ENCODE measurements at regions not wholly inside any gene's neighbourhood (a gene's known extent, or its start where the extent isn't known, plus 50 kb on each side); places are given as distances from the start of the nearest gene placed in this dataset.

- no peak for DNase-seq (ENCODE audit: low read depth)
- TF ChIP-seq, protein P1, sequence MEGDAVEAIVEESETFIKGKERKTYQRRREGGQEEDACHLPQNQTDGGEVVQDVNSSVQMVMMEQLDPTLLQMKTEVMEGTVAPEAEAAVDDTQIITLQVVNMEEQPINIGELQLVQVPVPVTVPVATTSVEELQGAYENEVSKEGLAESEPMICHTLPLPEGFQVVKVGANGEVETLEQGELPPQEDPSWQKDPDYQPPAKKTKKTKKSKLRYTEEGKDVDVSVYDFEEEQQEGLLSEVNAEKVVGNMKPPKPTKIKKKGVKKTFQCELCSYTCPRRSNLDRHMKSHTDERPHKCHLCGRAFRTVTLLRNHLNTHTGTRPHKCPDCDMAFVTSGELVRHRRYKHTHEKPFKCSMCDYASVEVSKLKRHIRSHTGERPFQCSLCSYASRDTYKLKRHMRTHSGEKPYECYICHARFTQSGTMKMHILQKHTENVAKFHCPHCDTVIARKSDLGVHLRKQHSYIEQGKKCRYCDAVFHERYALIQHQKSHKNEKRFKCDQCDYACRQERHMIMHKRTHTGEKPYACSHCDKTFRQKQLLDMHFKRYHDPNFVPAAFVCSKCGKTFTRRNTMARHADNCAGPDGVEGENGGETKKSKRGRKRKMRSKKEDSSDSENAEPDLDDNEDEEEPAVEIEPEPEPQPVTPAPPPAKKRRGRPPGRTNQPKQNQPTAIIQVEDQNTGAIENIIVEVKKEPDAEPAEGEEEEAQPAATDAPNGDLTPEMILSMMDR (conservative IDR thresholded peaks at IDR 0.05; ENCODE audit: low read depth, low read length), result no peak
Measured at GRCh38 chr20:12394786-12395185, 477.1 kb downstream of the BTBD3 start.

GRCh38 chr20:12395353-12395752, 477.7 kb downstream of the BTBD3 start:
- DNase-seq (ENCODE audit: low read depth), result no peak
- TF ChIP-seq, protein P1 (conservative IDR thresholded peaks at IDR 0.05; ENCODE audit: low read depth, low read length), result no peak
- H3K4me3 ChIP-seq (ENCODE audit: low read length), result no peak overlapping the region

More at GRCh38 chr20:12394786-12395185, 477.1 kb downstream of the BTBD3 start:
- H3K4me3 ChIP-seq (ENCODE audit: low read length), result no peak overlapping the region

DNA sequence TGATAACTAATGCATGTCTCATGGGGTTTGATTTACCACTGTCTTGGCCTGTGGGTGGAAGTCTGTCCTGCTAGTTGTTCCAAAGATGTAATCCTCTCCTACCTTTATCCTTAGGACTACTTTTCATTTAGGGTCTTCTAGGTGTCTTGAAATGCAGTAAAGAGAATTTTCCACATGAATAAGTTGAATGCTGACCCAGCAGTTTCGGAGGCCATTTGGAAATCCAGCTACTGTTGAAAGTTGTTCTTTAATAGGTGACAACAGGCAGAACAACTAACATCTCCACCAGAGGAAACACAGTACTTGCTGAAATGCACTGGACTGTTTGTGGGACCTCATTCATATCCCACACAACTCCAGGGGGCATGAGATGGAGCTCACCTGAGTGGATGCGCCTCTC, 478.1 kb downstream of the BTBD3 start:
- TF ChIP-seq, protein P1 (conservative IDR thresholded peaks at IDR 0.05; ENCODE audit: low read depth, low read length), result no peak

GRCh38 chr20:12399110-12399836, 481.6 kb downstream of the BTBD3 start:
- DNase-seq (ENCODE audit: low read depth), result no peak
- H3K4me3 ChIP-seq (ENCODE audit: low read length), result no peak overlapping the region
- TF ChIP-seq, protein P1 (conservative IDR thresholded peaks at IDR 0.05; ENCODE audit: low read depth, low read length), result no peak

More for the DNA sequence above, 478.1 kb downstream of the BTBD3 start:
- no peak overlapping the region for H3K4me3 ChIP-seq (ENCODE audit: low read length)
- DNase-seq (ENCODE audit: low read depth), result no peak

GRCh38 chr20:12404941-12405340, 487.2 kb downstream of the BTBD3 start:
- no peak overlapping the region for H3K4me3 ChIP-seq (ENCODE audit: low read length)
- TF ChIP-seq, protein P1 (conservative IDR thresholded peaks at IDR 0.05; ENCODE audit: low read depth, low read length), result no peak
- DNase-seq (ENCODE audit: low read depth), result no peak

DNA sequence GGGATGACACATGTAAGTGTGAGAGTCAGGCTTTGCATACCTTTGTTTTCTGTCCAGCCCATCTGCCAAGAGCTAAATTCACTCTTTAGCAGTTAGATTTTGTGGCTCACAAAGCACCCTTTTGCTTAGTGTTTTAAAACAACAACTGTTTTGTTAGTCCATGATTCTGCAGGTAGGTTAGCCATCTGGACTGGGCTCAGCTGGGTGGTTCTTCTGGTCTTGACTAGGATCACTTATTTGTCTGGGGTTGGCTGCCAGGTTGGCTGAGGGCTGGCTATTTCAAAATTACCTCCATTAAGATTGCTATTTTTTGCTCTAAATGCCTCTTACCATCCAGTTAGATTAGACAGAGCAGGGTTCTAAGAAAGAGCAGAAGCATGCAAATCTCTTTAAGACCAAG, 489.3 kb downstream of the BTBD3 start:
- TF ChIP-seq, protein P1 (conservative IDR thresholded peaks at IDR 0.05; ENCODE audit: low read depth, low read length), result no peak
- no peak overlapping the region for H3K4me3 ChIP-seq (ENCODE audit: low read length)
- DNase-seq (ENCODE audit: low read depth), result no peak

- TF ChIP-seq, protein P1 (conservative IDR thresholded peaks at IDR 0.05; ENCODE audit: low read depth, low read length), result no peak
- H3K4me3 ChIP-seq (ENCODE audit: low read length), result no peak overlapping the region
- no peak for DNase-seq (ENCODE audit: low read depth)
Measured at GRCh38 chr20:12409501-12409900, 491.8 kb downstream of the BTBD3 start.
